Iris pigment epithelial cell (primary cell): ENCODE measurements at regions not wholly inside any gene's neighbourhood (a gene's known extent, or its start where the extent isn't known, plus 50 kb on each side); places are given as distances from the start of the nearest gene placed in this dataset.
"Not testable (repeated sequence)": the region's sequence is repeated elsewhere in the genome, so short reads cannot be mapped to it uniquely, and the experiment has no call there.

ENCODE experiments used
- DNase-seq: peaks from one replicate; pipeline ENCODE4 v3.0.0-alpha.2; 2011; ENCODE audit warnings: low read depth

- DNase-seq = no peak
These were observed 975.8 kb downstream of the C4orf33 start for GRCh38 chr4:130071746-130072145.

GRCh38 chr4:130073145-130073790 lies 977.3 kb downstream of the C4orf33 start:
- no peak for DNase-seq

- no peak for DNase-seq
These were observed 978.1 kb downstream of the C4orf33 start for GRCh38 chr4:130074096-130074495.

GRCh38 chr4:130077275-130077674 lies 981.3 kb downstream of the C4orf33 start:
- no peak for DNase-seq

- DNase-seq = not testable (repeated sequence)
These were observed 983.1 kb downstream of the C4orf33 start for GRCh38 chr4:130079027-130079426.

- DNase-seq = no peak
These were observed 985.0 kb downstream of the C4orf33 start for GRCh38 chr4:130080872-130081451.

GRCh38 chr4:130090427-130090826 lies 994.5 kb downstream of the C4orf33 start:
- DNase-seq = no peak

GRCh38 chr4:130092187-130093015 lies 996.4 kb downstream of the C4orf33 start:
- no peak for DNase-seq

- no peak for DNase-seq
These were observed 1003.2 kb downstream of the C4orf33 start for GRCh38 chr4:130099105-130099504.

GRCh38 chr4:130110189-130110588 lies 1014.2 kb downstream of the C4orf33 start:
- no peak for DNase-seq

- DNase-seq = no peak
These were observed 1014.8 kb downstream of the C4orf33 start for GRCh38 chr4:130110770-130111169.

- no peak for DNase-seq
These were observed 1028.1 kb downstream of the C4orf33 start for GRCh38 chr4:130124066-130124465.

GRCh38 chr4:130125467-130125866 lies 1029.5 kb downstream of the C4orf33 start:
- no peak for DNase-seq

GRCh38 chr4:130127297-130127696 lies 1031.3 kb downstream of the C4orf33 start:
- no peak for DNase-seq

- DNase-seq = no peak
These were observed 1035.6 kb downstream of the C4orf33 start for GRCh38 chr4:130131536-130131935.

- DNase-seq = no peak
These were observed 1045.7 kb downstream of the C4orf33 start for GRCh38 chr4:130141651-130142050.

- no peak for DNase-seq
These were observed 1047.7 kb downstream of the C4orf33 start for GRCh38 chr4:130143656-130144055.

- DNase-seq = no peak
These were observed 1050.8 kb downstream of the C4orf33 start for GRCh38 chr4:130146773-130147172.

- DNase-seq = no peak
These were observed 1051.7 kb downstream of the C4orf33 start for GRCh38 chr4:130147641-130148040.

- DNase-seq = no peak
These were observed 1058.9 kb downstream of the C4orf33 start for GRCh38 chr4:130154901-130155300.

GRCh38 chr4:130163701-130164100 lies 1067.7 kb downstream of the C4orf33 start:
- DNase-seq = no peak

GRCh38 chr4:130165381-130165780 lies 1069.4 kb downstream of the C4orf33 start:
- DNase-seq = no peak

GRCh38 chr4:130172156-130172555 lies 1076.2 kb downstream of the C4orf33 start:
- DNase-seq = no peak
